ENCODE measurements at regions not wholly inside any gene's neighbourhood (a gene's known extent, or its start where the extent isn't known, plus 50 kb on each side); places are given as distances from the start of the nearest gene placed in this dataset.
"Not testable (repeated sequence)": the region's sequence is repeated elsewhere in the genome, so short reads cannot be mapped to it uniquely, and the experiment has no call there.

GRCh38 chr13:24613755-24614154, 66.5 kb upstream of the ATP12A start:
- H3K4me3 Mint-ChIP-seq, result no peak overlapping the region
- peaks cover 22% of the 10 kb centered on the region for H3K4me1 Mint-ChIP-seq

DNA sequence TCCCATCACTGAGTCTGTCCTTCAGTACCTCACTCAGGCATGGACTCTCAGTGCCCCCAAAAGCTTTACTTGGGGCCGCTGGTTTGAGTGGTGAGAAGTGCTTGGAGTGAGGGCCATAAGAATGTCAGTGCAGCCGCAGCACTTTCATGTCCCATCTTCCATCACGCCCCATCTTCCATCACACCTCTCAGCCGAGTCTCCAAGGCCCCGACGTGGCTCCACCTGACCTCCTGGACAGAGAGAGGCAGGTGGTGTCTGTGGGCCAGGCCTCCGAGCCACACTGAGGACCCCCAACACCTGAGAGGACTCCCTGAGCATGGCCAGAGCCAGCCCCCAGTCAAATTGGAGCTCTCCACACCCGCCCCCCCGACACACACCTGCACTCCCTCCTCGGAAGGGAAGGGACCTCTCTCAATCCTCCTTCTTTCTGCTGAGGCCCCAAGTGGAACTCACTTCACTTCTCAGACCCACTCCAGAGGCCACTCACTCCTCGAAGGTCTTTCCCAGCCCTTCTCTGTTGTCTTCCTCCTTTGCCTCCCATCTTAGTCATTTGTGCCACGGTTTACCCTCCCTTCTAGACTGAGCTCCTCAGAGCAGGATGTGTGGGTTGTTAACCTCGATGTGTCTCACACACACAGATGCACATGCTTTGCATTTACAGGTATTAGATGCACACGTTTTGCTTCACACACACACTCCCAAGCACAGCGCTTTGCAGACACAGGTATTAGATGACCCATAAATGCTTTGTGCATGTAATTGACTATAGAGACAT, 65.7 kb upstream of the ATP12A start:
- peak; percentile 22 for ATAC-seq (replicated peaks)
- Mint-ChIP-seq H3K4me1 (peaks cover 23% of the 10 kb centered on the region), H3K36me3 (ENCODE audit: low read depth) (no peaks in the 10 kb centered on the region), H3K27ac (no peak overlapping the region), H3K4me3 (no peak overlapping the region), H3K9me3 (no peaks in the 10 kb centered on the region), H3K27me3 (no peaks in the 10 kb centered on the region)

More at GRCh38 chr13:24613755-24614154, 66.5 kb upstream of the ATP12A start:
- H3K27me3 Mint-ChIP-seq, result no peaks in the 10 kb centered on the region
- no peaks in the 10 kb centered on the region for H3K36me3 Mint-ChIP-seq (ENCODE audit: low read depth)
- no peaks in the 10 kb centered on the region for H3K9me3 Mint-ChIP-seq
- ATAC-seq (replicated peaks), result peak; percentile 44
- no peak overlapping the region for H3K27ac Mint-ChIP-seq

GRCh38 chr13:24615114-24615513, 65.1 kb upstream of the ATP12A start:
- H3K27me3 Mint-ChIP-seq, result no peaks in the 10 kb centered on the region
- peaks cover 23% of the 10 kb centered on the region for H3K4me1 Mint-ChIP-seq
- H3K4me3 Mint-ChIP-seq, result no peak overlapping the region
- no peaks in the 10 kb centered on the region for H3K36me3 Mint-ChIP-seq (ENCODE audit: low read depth)
- ATAC-seq (replicated peaks), result no peak
- H3K9me3 Mint-ChIP-seq, result no peaks in the 10 kb centered on the region
- no peak overlapping the region for H3K27ac Mint-ChIP-seq

GRCh38 chr13:24615911-24616472, 64.2 kb upstream of the ATP12A start:
- H3K9me3 Mint-ChIP-seq, result no peaks in the 10 kb centered on the region
- peaks cover 21% of the 10 kb centered on the region for H3K4me1 Mint-ChIP-seq
- H3K36me3 Mint-ChIP-seq (ENCODE audit: low read depth), result no peaks in the 10 kb centered on the region
- no peak overlapping the region for H3K27ac Mint-ChIP-seq
- ATAC-seq (replicated peaks), result no peak
- no peaks in the 10 kb centered on the region for H3K27me3 Mint-ChIP-seq
- H3K4me3 Mint-ChIP-seq, result no peak overlapping the region

GRCh38 chr13:24616514-24616913, 63.7 kb upstream of the ATP12A start:
- no peak for ATAC-seq (replicated peaks)
- no peak overlapping the region for H3K27ac Mint-ChIP-seq
- H3K4me1 Mint-ChIP-seq, result peaks cover 18% of the 10 kb centered on the region
- H3K4me3 Mint-ChIP-seq, result no peak overlapping the region
- H3K9me3 Mint-ChIP-seq, result no peaks in the 10 kb centered on the region
- no peaks in the 10 kb centered on the region for H3K27me3 Mint-ChIP-seq
- no peaks in the 10 kb centered on the region for H3K36me3 Mint-ChIP-seq (ENCODE audit: low read depth)

DNA sequence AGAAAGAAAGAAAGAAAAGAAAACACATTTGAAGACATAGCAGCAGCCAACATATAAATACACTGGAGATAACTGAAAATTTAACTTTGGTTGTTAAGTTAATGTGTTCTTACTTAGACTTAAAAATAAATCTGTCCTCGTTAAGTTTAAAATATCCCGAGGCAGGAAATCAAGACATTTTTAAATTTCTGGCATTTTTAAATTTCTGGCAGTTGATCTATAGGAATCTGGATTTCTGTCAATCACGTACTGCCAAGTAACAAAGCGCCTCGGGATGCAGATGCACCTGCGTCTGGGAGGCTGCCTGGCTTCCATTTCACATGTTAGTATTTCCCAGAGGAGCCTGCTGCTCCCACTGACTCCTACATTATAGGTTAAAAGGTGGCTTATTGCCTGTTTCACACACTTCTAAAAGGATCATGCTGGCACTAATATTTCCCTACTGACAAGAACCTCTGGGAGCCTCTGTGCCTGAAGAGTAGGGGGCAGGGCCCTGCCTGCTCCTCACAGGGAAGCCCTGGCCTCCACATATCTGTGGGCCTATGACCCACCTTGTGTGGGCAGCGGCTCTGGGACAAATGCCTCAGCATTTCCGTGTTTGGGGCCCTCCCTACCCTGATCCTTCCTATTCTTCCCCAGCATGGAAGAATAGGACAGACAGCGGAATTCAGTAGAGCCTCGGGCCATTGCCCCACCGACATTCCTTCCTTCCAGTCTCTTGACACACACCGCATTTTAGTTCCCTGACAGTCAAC, 62.8 kb upstream of the ATP12A start:
- peaks cover 18% of the 10 kb centered on the region for H3K4me1 Mint-ChIP-seq
- ATAC-seq (replicated peaks), result no peak
- no peaks in the 10 kb centered on the region for H3K27me3 Mint-ChIP-seq
- peak overlapping the region; percentile 18 for H3K27ac Mint-ChIP-seq
- no peaks in the 10 kb centered on the region for H3K9me3 Mint-ChIP-seq
- H3K36me3 Mint-ChIP-seq (ENCODE audit: low read depth), result no peaks in the 10 kb centered on the region
- H3K4me3 Mint-ChIP-seq, result no peak overlapping the region

GRCh38 chr13:24618011-24618955, 61.9 kb upstream of the ATP12A start:
- H3K9me3 Mint-ChIP-seq, result no peaks in the 10 kb centered on the region
- no peaks in the 10 kb centered on the region for H3K36me3 Mint-ChIP-seq (ENCODE audit: low read depth)
- H3K4me3 Mint-ChIP-seq, result peak overlapping the region; percentile 27
- peak; percentile 87 for ATAC-seq (replicated peaks)
- H3K27ac Mint-ChIP-seq, result peak overlapping the region; percentile 18
- H3K4me1 Mint-ChIP-seq, result peaks cover 18% of the 10 kb centered on the region
- no peaks in the 10 kb centered on the region for H3K27me3 Mint-ChIP-seq

DNA sequence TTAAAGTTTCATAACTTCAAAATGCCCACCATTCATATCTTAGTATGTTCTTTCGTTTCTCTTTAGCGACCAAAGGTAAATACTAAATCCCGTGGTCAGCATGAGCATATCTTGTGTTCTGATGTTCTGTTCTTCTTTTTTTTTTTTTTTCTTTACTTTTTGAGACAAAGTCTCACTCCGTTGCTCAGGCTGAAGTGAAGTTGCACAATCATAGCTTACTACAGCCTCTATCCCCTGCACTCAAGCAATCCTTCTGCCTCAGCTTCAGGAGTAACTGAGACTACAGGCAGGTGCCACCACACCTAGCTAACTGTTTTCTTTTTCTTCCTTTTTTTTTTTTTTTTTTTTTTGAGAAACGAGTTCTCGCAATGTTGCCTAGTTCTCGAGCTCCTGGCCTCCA, 60.9 kb upstream of the ATP12A start:
- no peak for ATAC-seq (replicated peaks)

GRCh38 chr13:24622481-24623148, 57.6 kb upstream of the ATP12A start:
- not testable (repeated sequence) for H3K27me3 Mint-ChIP-seq; H3K36me3 Mint-ChIP-seq (ENCODE audit: low read depth); H3K9me3 Mint-ChIP-seq; H3K4me3 Mint-ChIP-seq; ATAC-seq (replicated peaks); H3K27ac Mint-ChIP-seq
- H3K4me1 Mint-ChIP-seq, result peaks cover 24% of the 10 kb centered on the region

More for the DNA sequence above, 60.9 kb upstream of the ATP12A start:
- Mint-ChIP-seq H3K4me3 (peak overlapping the region; percentile 27), H3K9me3 (no peaks in the 10 kb centered on the region), H3K27ac (no peak overlapping the region), H3K36me3 (ENCODE audit: low read depth) (no peaks in the 10 kb centered on the region), H3K4me1 (peaks cover 18% of the 10 kb centered on the region), H3K27me3 (no peaks in the 10 kb centered on the region)

GRCh38 chr13:24623149-24623665, 57.0 kb upstream of the ATP12A start:
- no peak overlapping the region for H3K4me3 Mint-ChIP-seq
- no peaks in the 10 kb centered on the region for H3K27me3 Mint-ChIP-seq
- peaks cover 19% of the 10 kb centered on the region for H3K4me1 Mint-ChIP-seq
- no peak for ATAC-seq (replicated peaks)
- H3K27ac Mint-ChIP-seq, result no peak overlapping the region
- H3K9me3 Mint-ChIP-seq, result no peaks in the 10 kb centered on the region
- no peaks in the 10 kb centered on the region for H3K36me3 Mint-ChIP-seq (ENCODE audit: low read depth)

- H3K27me3 Mint-ChIP-seq, result no peaks in the 10 kb centered on the region
- no peak for ATAC-seq (replicated peaks)
- H3K9me3 Mint-ChIP-seq, result no peaks in the 10 kb centered on the region
- peaks cover 12% of the 10 kb centered on the region for H3K4me1 Mint-ChIP-seq
- H3K27ac Mint-ChIP-seq, result peak overlapping the region; percentile 70
- peak overlapping the region; percentile 50 for H3K4me3 Mint-ChIP-seq
- H3K36me3 Mint-ChIP-seq (ENCODE audit: low read depth), result no peaks in the 10 kb centered on the region
These were observed 55.8 kb upstream of the ATP12A start for GRCh38 chr13:24624363-24624762.

DNA sequence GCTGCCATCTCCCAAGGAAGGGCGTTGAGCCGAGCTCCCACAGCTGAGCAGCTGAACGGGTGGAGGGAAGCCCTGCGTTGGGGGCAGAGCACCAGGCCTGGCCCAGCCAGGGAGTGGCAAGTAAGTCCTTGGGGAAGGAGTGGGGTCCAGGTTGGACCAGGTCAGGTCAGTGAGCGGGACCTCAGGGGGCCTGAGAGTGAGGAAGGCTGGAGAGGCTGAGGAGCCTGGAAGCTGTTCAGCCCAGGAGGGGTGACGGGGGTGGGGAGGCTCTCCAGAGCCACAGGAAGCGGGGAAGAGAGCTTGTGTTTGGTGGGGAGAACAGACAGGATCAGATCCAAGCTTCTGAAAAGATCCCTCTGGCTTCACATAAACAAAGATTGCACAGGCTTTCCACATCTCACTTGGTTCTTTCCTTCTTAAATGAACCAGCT, 55.4 kb upstream of the ATP12A start:
- Mint-ChIP-seq H3K9me3 (no peaks in the 10 kb centered on the region), H3K27ac (peak overlapping the region; percentile 70), H3K4me3 (peak overlapping the region; percentile 50), H3K27me3 (no peaks in the 10 kb centered on the region), H3K36me3 (ENCODE audit: low read depth) (no peaks in the 10 kb centered on the region), H3K4me1 (peaks cover 12% of the 10 kb centered on the region)
- ATAC-seq (replicated peaks), result no peak

GRCh38 chr13:24625331-24625731, 54.9 kb upstream of the ATP12A start:
- Mint-ChIP-seq H3K4me1 (peaks cover 12% of the 10 kb centered on the region), H3K9me3 (no peaks in the 10 kb centered on the region), H3K36me3 (ENCODE audit: low read depth) (no peaks in the 10 kb centered on the region), H3K27ac (peak overlapping the region; percentile 70), H3K27me3 (no peaks in the 10 kb centered on the region), H3K4me3 (peak overlapping the region; percentile 50)
- ATAC-seq (replicated peaks), result peak; percentile 34

Data from activated T-helper 17 cell treated with anti-CD3 and anti-CD28 coated beads, Interleukin-2, amount 50 U/mL, for 72 hours (primary cell).